Activated CD4-positive, alpha-beta T cell treated with anti-CD3 and anti-CD28 coated beads, Interleukin-2, amount 50 U/mL, for 16 hours (primary cell): ENCODE measurements at regions not wholly inside any gene's neighbourhood (a gene's known extent, or its start where the extent isn't known, plus 50 kb on each side); places are given as distances from the start of the nearest gene placed in this dataset.

ENCODE experiments used
- DNase-seq: peaks from one replicate; pipeline ENCODE4 v3.0.0-alpha.2; 2020

DNA sequence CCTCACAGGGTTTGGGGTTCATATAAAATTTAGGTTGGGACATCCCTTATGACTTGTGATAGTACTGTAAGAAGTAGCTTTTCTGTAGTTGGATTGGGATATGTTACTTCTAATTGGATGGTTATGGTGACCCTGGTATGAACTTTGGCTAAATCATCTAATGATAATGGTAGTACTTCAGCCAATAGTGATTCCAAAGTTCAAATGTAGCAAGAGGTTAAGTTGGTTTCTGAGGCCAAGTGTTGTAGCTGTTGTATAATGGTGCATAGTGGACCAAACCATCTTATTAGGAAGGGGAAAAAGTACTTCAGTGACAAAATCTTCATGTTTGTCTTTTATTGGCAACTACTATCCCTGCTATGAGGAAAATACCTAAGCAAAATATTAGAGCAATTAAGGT is 542.1 kb upstream of the IGFBP3 start:
- DNase-seq = no peak

DNA sequence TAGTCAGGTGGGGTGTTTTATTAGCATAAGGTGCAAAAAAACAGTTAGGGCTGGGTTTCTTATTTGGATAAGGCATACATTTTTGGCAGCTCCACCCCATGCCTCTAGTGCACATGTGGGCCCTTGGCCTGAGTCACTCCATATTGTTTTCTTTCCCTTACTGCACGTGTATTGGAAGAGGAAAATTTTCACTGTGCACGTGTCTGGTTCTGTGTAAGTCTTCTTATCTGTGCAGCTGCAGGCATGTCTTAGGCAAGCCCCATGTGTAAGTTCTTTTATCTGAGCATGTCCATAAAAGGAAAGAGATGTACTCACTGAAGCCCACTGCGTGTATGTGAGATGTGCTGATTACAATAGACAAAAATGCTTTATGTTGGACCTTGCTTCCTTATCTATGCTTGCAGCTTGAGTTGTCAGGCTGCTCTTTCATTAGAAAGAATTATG is 540.3 kb upstream of the IGFBP3 start:
- no peak for DNase-seq

DNA sequence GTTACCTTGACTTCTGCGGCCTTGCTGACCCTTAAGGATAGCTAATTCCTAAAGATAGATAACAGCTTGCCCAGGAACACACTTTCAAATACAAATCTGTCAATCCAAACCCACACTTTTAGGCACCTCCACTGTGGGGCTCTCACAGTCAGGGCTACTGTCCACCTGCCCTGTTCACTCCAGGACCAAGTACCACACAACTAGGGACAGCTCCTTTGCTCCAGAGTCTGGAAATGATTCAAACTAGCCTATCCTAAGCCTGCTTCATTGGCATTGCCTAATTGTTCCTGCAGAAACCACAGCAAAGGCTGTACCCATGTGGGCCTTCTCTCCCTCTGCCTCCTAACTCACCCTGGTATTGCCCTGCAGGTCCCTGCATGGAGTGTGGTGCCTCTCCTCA is 538.9 kb upstream of the IGFBP3 start:
- DNase-seq = no peak

DNA sequence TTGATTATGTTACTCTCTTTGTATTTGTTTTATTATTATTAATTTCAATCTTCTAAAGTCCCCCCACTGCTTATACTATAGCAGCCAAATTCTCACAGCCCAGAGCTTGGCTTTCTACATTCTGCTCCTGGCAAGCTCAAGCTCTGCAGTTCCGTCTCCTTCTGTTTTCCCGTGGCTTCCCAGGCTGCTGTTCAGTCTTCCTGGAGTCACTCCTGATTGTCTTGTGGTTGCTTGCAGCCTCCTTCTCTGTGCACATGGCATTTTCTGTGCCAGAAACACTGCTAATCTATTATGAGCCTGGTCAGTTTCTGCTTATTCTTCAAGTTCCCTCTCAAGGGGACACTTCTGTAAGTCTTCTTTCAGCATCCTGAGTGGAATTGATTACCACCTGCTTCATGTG is 533.7 kb upstream of the IGFBP3 start:
- no peak for DNase-seq

DNA sequence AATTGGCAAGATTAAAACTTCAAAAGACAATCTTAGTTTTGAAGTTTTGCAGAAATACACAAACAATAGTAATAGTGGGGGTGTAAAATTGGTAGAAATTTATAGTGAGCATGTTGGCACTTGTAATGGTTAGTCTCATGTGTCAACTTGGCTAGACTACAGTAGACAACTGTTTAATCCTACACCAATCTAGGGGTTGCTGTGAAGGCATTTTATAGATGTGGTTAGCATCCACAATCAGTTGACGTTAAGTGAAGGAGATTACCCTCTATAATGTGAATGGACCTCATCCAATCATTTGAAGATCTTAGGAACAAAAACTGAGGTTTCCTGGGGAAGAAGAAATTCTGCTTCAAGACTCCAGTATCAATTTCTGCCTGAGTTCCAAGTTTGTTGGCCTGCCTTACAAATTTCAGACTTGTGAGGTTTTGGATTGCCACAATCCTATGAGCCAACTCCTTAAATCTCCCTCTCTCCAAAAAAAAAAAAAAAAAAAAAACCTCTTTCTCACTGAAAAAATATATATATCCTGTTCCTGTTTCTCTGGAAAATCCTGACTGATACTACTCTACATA is 531.6 kb upstream of the IGFBP3 start:
- DNase-seq = no peak

DNA sequence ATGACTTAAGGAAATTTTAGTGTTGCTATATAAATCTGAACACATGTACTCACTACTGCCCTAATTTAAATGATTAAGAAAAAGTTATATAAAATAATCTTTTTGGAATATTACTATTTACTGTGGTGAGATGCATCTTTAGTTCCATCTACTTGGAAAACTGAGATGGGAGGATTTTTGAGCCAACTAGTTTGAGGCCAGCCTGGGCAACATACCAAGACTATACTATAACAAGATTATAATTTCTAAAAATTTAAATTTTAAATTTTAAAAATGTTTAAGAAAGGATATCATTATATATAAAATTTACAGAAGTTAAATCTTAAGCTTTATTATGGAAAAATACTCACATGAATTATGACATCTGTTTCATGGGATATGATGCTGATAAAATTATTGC is 530.8 kb upstream of the IGFBP3 start:
- DNase-seq = no peak

DNA sequence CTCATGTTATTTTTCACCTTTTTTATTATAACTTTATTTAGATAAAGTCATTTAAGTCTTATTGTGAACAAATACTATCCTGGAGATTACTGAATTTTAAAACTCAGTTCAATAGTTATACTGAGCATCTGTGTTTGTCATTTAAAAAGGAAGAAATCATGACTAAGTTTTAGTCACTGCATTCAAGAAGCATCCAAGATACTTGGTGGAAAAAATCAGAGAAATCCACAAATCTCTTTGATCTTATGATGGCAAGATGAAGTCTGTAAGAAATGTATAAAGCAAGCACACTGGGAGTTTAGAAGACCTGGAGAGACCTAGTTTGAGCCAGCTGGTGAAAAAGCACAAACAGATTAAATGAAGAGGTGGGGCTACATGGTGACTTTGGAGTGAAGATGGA is 529.8 kb upstream of the IGFBP3 start:
- DNase-seq = no peak

DNA sequence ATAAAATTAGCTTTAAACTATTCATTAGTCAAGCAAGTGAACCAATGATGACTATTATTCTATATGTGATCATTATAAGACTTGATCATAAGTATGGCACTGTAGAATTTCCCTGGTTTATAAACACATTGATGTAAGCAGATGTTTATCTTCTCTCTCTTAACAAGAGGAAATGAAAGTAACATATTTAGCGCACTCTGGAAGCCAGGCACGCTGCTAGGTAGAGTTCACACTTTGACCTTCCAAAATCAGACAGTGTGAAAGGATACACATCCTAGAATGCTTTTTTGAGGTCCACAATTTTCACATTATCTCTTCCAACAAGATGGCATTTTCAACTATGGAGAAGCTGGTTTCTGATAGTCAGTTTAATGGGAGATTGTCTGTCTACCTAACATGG is 529.4 kb upstream of the IGFBP3 start:
- DNase-seq = no peak

DNA sequence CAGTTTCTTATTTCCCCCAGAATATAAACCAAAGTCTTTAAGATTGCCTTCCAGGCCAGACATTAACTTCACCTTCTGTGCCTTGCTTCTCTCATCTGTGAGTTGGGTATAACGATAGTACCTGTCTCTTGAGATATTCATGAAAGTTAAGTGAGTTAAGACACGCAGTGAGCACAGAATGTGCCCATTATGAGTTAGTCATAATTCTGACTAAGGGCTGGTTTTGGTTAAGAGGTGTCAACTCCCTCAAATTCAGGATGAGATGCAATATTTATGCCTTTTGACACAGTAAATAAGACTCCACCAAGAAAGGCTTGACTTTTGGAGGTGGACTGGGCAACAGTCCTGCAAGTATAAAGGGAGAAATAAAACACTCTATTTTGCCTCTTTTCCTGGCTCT is 528.7 kb upstream of the IGFBP3 start:
- DNase-seq = no peak

DNA sequence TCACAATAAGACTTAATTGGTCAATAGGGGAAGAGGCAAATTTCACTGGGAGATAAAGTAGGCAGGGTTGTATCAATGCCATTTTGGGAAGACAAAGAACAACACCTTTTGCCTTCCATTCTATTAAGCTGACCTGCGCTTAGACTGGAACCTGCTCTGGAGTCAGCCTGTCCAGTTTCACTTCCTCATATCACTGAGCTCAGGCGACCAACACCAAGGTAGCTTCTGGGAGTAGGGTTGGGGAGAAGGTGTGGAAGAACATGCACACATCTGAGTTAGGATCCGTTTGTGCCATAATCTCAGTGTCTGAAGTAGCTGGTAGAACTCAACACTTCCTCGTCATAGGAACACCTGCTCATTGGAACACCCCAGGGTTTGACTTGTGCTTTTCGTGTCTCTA is 527.4 kb upstream of the IGFBP3 start:
- no peak for DNase-seq

DNA sequence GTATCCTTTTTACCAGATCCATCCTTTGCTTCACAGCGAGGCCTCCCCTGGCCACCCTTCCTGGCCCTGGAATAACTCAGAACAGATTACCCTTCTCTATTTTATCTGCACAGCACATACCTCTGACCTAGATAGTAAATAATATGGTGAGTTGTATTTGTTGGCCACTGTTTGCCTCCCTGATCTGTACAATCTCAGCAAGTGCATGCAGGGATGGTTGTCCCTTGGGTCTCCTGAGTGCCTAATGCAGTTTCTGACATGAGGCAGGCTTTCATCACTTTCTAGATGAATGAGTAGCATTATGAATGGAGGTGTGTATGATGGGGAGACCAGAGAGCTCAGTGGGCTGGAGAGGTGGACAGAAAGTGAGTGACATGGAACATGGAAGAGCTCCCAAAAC is 525.1 kb upstream of the IGFBP3 start:
- DNase-seq = no peak

DNA sequence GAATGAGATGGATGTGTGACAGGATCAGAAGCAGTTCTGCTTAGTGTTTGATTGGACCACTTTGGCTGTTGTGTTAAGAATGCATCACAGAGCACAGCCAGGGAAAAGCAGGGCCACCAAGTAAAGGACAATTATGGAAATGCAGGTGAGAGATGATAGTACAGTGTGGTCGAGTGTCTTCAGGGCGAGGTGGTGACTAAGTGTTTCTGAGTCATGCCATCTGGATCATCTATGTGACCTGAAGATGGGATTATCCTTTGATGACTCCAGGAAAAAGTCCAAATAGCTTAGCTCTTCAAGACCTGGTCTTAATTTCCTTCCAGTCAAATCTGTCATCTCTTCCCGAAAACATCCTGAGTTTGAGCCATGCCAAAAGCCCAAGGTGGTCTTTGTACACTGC is 523.2 kb upstream of the IGFBP3 start:
- DNase-seq = no peak

DNA sequence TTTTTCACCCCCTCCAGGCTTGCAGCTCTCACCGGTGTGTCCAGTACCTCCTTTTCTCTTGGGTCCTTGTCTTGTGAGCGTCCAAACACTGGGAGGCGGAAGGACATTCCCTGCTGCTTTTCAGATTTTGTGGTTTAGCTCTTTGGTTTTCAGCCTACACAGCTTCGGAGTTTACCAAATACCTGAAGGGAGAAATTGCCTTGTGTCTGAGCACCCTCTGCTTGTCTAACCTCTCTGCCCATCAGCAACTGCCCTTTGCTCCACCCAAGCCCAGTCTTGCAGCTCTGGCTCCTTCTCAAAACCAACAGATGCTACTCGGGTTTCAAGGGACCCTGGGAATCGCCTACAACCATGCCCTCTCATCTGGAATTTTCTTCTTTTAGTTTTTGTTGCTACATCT is 519.1 kb upstream of the IGFBP3 start:
- DNase-seq = no peak

DNA sequence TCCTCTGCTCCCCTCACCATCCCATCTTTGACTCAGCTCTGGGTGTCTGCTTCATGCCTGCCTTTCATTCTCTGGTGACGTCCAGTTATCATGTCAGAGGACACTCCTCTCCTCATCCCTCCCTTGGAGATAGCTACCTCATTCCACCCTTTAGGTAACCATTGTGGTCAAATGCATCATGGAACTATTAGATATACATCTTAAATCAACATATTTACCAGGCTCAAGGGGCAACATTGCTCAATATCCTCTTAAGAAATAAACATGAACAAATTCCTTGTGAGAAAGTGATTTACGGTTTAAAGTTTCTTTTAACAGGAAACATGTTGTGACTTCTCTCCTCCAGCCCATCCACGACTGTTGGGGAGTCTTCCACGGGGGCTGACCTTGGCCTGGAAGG is 511.6 kb upstream of the IGFBP3 start:
- DNase-seq = no peak

DNA sequence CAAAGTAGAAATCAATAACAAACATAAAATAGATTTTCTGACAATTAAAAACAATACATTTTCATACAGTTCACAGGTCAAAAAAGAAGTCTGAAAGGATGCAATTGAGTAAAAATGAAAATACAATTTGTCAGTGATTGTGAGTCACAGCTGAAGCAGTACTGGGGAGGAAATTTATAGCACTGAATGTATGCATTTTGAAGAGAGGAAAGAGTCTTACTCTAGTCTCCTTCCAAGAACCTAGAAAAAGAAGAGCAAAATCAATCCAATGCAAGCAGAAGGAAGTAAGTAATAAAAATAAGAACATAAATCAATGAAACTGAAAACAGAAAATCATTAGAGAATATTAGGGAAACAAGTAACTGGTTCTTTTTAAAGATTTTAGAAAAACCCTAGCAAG is 507.2 kb upstream of the IGFBP3 start:
- DNase-seq = no peak

DNA sequence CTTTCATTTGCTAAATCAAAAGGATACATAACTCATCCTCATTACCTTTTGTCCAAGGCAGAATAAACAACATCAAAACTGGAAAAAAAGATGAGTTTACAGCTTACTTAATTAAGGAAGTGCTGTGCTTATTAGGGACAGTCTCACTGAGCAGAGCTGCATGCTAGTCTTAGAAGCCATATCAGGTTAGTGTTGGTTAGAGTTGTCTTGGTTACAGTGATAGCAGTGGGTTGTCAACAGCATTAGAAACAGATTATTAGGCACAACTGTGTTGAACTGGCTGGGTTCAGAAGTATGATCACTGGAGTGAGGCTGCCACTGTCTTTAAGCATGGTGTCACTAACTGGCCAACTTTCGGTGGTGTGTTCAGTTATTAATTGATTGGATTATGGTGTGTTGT is 503.9 kb upstream of the IGFBP3 start:
- no peak for DNase-seq

DNA sequence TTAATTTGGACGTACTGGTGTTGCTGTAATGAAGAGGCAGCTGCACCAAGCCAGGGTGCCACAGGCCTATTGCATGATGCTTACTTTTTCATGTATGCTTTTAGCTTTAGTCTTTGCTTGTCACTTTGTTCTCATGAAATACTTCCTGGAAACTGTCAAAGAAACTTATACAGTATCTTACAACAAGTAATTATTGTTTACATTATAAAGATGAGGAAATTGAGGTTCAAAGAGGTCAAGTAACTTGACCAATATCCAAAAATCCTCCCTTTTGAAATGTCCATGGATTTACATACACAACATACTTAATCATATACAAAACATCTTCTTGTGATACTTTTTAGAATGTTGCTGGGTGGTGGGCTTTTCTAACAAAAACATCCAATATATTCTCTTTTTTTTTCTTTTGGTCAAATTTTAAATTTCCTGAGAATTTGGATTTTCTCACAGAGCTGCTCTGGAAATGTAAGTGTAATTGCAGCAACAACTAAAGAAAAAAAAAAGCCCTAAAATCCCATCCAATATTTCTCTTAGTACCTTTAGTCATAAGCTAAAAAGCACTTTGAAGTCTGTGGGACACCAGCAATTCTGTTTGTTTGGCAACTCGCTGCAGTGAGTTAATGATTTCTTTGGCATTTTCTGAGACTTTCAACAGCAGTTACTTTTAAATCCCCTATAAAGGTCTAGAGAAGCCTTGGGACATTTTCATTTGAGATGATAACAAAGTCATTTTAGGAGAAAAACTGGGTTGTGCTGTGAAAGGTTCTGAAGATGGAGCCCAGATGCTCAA is 500.6 kb upstream of the IGFBP3 start:
- no peak for DNase-seq

DNA sequence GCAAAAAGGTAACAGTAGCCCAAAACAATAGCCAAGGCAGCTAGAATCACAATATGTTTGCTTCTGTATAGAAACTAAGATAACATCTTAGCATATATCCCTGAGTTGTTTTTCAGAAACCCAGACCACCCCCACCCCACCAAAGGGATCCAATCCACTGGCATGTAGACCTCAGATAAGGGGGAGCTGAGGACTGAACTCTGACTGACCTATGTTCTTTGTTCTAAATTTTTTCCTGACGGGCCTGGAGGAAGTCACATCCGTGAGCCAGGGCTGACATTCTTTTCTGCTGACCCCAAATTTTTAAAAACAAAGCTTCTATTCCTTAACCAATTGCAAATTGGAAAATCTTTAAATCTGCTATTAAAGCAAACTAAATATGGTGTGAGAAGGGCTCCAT is 493.9 kb upstream of the IGFBP3 start:
- no peak for DNase-seq

DNA sequence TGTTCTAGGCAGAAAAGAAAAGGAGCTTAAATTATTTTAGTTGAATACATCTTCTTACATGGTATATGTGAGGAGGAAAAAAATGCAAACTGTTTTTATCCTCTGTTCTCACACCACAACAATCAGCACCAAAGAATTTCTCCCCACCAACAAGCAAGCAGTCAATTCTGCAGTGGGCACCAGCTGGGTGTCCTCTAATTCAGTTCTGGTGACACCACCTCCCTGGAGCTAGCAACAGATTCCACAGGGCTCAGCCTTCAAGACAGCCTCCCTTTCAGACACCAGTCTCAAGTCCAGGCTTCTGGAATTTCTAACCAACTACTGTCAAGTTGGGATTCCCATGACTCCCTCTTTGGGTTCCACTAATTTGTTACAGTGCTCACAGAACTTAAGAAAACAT is 490.2 kb upstream of the IGFBP3 start:
- no peak for DNase-seq

DNA sequence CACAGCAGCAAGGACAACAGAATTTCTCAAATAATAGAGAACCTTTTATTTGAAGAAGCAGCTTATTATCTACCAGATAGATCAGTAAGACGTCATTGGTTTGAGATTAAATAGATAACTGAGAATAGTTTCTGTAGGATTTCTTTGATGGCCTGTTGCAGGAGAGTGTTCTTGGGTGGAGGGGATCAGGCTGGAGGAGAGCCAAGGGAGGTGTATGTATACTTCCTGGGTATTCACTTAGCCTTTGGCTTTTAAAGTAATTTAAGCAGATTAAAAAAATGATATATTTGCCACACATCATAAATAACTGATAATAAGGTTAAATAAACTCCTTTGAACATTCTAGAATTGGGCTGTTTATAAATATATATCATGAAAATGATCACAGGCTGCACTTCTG is 486.1 kb upstream of the IGFBP3 start:
- DNase-seq = no peak

DNA sequence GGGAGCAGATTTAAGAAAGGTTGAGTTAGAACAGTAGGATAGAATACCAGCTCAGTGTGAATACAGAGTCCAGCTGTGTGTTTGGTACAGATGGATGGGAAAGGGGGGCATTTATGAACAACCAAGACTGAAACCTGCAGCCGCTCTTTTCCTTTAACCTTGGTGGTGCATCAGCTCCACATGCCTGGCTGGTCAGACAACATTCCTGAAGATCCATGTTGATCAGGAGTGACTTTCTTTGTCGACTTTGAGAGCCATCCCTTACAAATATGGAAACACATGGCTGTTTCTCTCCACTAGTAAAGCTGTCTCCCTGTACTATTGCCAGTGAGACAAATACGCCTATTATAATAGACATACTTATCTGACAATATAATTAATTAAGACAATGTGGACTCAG is 476.5 kb upstream of the IGFBP3 start:
- DNase-seq = no peak

DNA sequence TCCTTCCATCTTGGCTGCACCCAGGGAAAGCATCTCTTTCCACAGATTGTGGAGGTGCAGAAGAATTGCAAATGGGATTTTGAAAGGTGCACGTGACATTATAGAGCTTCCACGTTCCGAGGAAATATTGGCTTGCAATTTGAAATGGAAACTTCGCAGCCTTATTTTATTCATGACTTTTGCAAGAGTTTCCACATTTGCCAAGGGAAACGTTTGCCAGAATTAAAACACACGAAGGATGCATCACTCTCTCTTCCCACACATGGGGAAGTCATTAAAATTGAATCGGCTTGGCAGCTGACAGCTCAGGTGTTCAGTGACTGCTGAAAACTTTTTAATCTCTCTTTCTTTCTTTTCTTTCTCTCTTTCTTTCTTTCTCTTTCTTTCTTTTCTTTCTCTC is 475.4 kb upstream of the IGFBP3 start:
- DNase-seq = no peak

DNA sequence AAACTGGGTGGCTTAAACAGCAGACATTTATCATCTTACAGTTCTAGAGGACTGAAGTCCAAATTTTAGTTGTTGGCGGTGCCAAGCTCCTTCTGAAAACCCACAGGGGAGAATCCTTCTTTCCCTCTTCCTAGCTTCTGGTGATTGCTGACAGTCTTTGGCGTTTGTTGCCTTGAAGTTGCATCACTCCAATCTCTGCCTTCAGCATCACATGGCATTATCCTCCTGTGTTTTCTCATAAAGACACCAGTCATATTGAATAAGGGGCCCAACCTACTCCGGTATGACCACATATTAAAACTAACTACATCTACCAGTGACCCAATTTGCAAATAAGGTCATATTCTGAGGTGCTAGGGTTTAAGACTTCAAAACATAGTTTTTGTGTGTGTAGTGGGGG is 472.1 kb upstream of the IGFBP3 start:
- DNase-seq = no peak

DNA sequence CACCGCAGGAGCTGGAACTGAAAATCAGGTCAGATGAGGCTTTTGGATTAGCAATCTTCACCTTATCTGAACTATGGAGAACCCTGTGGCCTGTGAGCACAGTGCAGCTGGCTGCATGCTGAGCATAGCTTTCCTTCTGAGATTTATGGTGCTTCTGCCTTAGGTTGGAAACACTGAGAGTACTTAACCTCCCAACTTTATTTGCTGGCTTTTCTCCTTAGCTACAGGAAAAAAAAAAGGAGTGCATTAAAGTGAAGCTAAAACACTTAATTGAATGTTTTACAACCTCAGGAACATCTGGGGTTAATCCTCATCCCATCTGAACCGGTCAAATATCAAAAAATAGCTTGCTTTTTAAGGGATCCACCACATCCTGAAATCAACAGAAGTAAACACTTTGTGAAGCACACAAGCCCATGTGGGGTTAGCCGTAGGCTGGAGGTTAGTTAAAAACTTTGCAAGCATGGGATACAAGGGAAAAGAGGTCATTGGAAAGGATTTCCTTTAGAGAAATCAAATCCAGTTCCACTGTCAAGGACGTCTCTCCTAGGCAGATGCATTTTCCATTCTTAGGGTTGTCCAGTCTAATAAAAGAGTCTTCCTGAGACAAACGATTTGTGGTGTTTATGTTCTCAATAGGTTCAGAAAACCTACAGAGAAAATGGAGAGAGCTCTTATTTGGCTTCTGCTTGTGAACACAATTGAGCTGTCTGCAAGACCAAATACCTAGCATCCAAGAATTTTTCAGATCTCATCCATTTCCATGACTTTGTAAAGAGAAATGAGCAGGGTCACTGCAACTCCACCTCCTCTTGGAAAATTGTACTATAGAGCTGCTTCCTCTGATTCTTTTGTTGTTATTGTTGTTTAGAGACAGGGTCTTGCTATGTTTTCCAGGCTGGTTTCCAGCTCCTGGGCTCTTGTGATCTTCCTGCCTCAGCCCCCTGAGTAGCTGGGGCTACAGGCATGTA is 470.4 kb upstream of the IGFBP3 start:
- no peak for DNase-seq
